CD14-positive monocyte (primary cell): ENCODE measurements at regions not wholly inside any gene's neighbourhood (a gene's known extent, or its start where the extent isn't known, plus 50 kb on each side); places are given as distances from the start of the nearest gene placed in this dataset.

ENCODE experiments used
- DNase-seq, 3 donors: peaks; one replicate each; pipeline ENCODE4 v3.0.0-alpha.2; 2011 to 2022
- H2AFZ ChIP-seq: 2 replicates; pipeline ENCODE4 v1.6.0; 2012; ENCODE audit warnings: mild to moderate bottlenecking, low read depth, low read length, inconsistent platforms; ENCODE audit not compliant: insufficient read depth, poor library complexity, severe bottlenecking
- H3K27ac ChIP-seq, 2 donors: 1 replicate in 1 of 2; 2 replicates in 1 of 2; pipeline ENCODE4 v1.5.1; 2012 to 2013; ENCODE audit warnings: low read length in 2 of 2, control low read depth in 1 of 2, inconsistent platforms in 1 of 2, low read depth in 1 of 2, mild to moderate bottlenecking in 1 of 2
- H3K27me3 ChIP-seq, 2 donors: one replicate each; pipeline versions ENCODE4 v1.6.0 to v1.6.1; 2011 to 2013; ENCODE audit warnings: low read length in 2 of 2; ENCODE audit not compliant: control insufficient read depth in 2 of 2, insufficient read depth in 2 of 2
- H3K36me3 ChIP-seq, 2 donors: replicated peaks in 1 of 2; 1 replicate in 1 of 2; 2 replicates in 1 of 2; pipeline versions ENCODE4 v1.5.1 to v1.6.1; 2012 to 2013; ENCODE audit warnings: low read length in 2 of 2, control low read depth in 1 of 2, inconsistent platforms in 1 of 2, mild to moderate bottlenecking in 1 of 2; ENCODE audit not compliant: insufficient read depth in 2 of 2, control insufficient read depth in 1 of 2
- H3K4me1 ChIP-seq, 2 donors: 1 replicate in 1 of 2; 2 replicates in 1 of 2; pipeline versions ENCODE4 v1.5.1 to v1.6.1; 2012 to 2013; ENCODE audit warnings: low read length in 2 of 2, control low read depth in 1 of 2, inconsistent platforms in 1 of 2, mild to moderate bottlenecking in 1 of 2, moderate library complexity in 1 of 2; ENCODE audit not compliant: insufficient read depth in 2 of 2, control insufficient read depth in 1 of 2
- H3K4me2 ChIP-seq: replicated peaks from 2 replicates; pipeline ENCODE3; 2012; ENCODE audit warnings: low read length, moderate library complexity, mild to moderate bottlenecking; ENCODE audit not compliant: poor library complexity, severe bottlenecking; ENCODE audit errors: extremely low read depth
- H3K4me3 ChIP-seq, 3 experiments: fragments of 200-600 bp in 1 of 3; sonication (generic) in 1 of 3; replicated peaks in 1 of 3; 1 replicate in 2 of 3; 2 replicates in 1 of 3; pipeline ENCODE4 v1.5.1; 2011 to 2013; ENCODE audit warnings: low read length in 3 of 3, mild to moderate bottlenecking in 3 of 3, control low read depth in 2 of 3, low read depth in 2 of 3, inconsistent platforms in 1 of 3, moderate library complexity in 1 of 3
- H3K79me2 ChIP-seq: 2 replicates; pipeline ENCODE4 v1.6.0; 2012; ENCODE audit warnings: mild to moderate bottlenecking, control low read depth, inconsistent platforms, low read length, moderate library complexity; ENCODE audit not compliant: insufficient read depth
- H3K9ac ChIP-seq: 2 replicates; pipeline ENCODE4 v1.6.0; 2017; ENCODE audit warnings: low read length, mild to moderate bottlenecking; ENCODE audit not compliant: insufficient read depth, poor library complexity, severe bottlenecking
- H3K9me3 ChIP-seq, 2 donors: replicated peaks in 1 of 2; 1 replicate in 1 of 2; 2 replicates in 1 of 2; pipeline versions ENCODE4 v1.5.1 to v1.6.1; 2012 to 2013; ENCODE audit warnings: low read length in 2 of 2, control low read depth in 1 of 2; ENCODE audit not compliant: control insufficient read depth in 1 of 2, insufficient read depth in 1 of 2
- H4K20me1 ChIP-seq: 2 replicates; pipeline ENCODE4 v1.6.0; 2012; ENCODE audit warnings: mild to moderate bottlenecking, low read length, control low read depth, moderate library complexity; ENCODE audit not compliant: insufficient read depth
- H3K27ac Mint-ChIP-seq, 7 donors: one replicate each; pipeline ENCODE4 v1.8.0; 2020; ENCODE audit warnings: mild to moderate bottlenecking in 7 of 7, mixed read lengths in 7 of 7, moderate library complexity in 6 of 7, inconsistent platforms in 2 of 7
- H3K27me3 Mint-ChIP-seq, 3 donors: one replicate each; pipeline ENCODE4 v1.8.0; 2021 to 2022; ENCODE audit warnings: low read depth in 3 of 3, mild to moderate bottlenecking in 3 of 3, mixed read lengths in 3 of 3, moderate library complexity in 3 of 3, inconsistent platforms in 1 of 3
- H3K36me3 Mint-ChIP-seq, 2 donors: one replicate each; pipeline ENCODE4 v1.8.0; 2020; ENCODE audit warnings: mixed read lengths in 2 of 2, inconsistent platforms in 1 of 2, mild to moderate bottlenecking in 1 of 2
- H3K4me1 Mint-ChIP-seq: one replicate; pipeline ENCODE4 v1.8.0; 2020; ENCODE audit warnings: mild to moderate bottlenecking, mixed read lengths
- H3K4me3 Mint-ChIP-seq, 2 donors: one replicate each; pipeline ENCODE4 v1.8.0; 2020; ENCODE audit warnings: mild to moderate bottlenecking in 2 of 2, mixed read lengths in 2 of 2, moderate library complexity in 1 of 2
- H3K9me3 Mint-ChIP-seq, 7 donors: one replicate each; pipeline ENCODE4 v1.8.0; 2020 to 2022; ENCODE audit warnings: mixed read lengths in 7 of 7, mild to moderate bottlenecking in 6 of 7, moderate library complexity in 6 of 7, inconsistent platforms in 2 of 7
- CTCF ChIP-seq: fragments of 200-600 bp; IDR thresholded peaks from one replicate; pipeline ENCODE4 v1.8.0; 2022; ENCODE audit warnings: antibody characterized with exemption, mild to moderate bottlenecking
- WGBS: methylation state at CpG from one replicate; pipeline ENCODE4 v1.1.5; 2013; ENCODE audit warnings: missing lambda C conversion rate; ENCODE audit not compliant: insufficient coverage; 5-methylcytosine and 5-hydroxymethylcytosine counted together
- intact Hi-C, 2 donors: fragments of 100-400 bp; cut with micrococcal nuclease; formaldehyde crosslinking; loops; one replicate each; pipeline versions ENCODE4 v1.15.0 to v1.15.1; 2023

- H2AFZ ChIP-seq = no peak overlapping the region
- Mint-ChIP-seq H3K27me3 (peaks cover 0 to 2% (median 0%) of the 10 kb centered on the region in 3 donors), H3K4me1 (no peaks in the 10 kb centered on the region), H3K4me3 (no peak overlapping the region), H3K27ac (no peak overlapping the region), H3K9me3 (peaks cover 7 to 16% (median 11%) of the 10 kb centered on the region in 7 donors), H3K36me3 (no peaks in the 10 kb centered on the region)
- DNase-seq = no peak
- TF ChIP-seq CTCF = no peak
- no peak overlapping the region for H3K4me3 ChIP-seq
- H3K27me3 ChIP-seq = no peaks in the 10 kb centered on the region
- no peak overlapping the region for H3K4me2 ChIP-seq
- H3K9me3 ChIP-seq = peaks cover 7 to 12% of the 10 kb centered on the region in 2 donors
- 92% methylated on average over 2 of the region's 2 CpGs for whole genome bisulfite sequencing
- no peak overlapping the region for H3K27ac ChIP-seq
- H3K79me2 ChIP-seq = no peaks in the 10 kb centered on the region
- no peak overlapping the region for H3K9ac ChIP-seq
- H4K20me1 ChIP-seq = no peaks in the 10 kb centered on the region
- intact Hi-C loops = no loop called here
- no peaks in the 10 kb centered on the region for H3K4me1 ChIP-seq
- no peaks in the 10 kb centered on the region for H3K36me3 ChIP-seq
Observed at GRCh38 chr12:78383414-78383813, 481.2 kb upstream of the SYT1 start.

GRCh38 chr12:78384541-78384940 is 480.0 kb upstream of the SYT1 start:
- Mint-ChIP-seq H3K27me3 (peaks cover 0 to 2% (median 0%) of the 10 kb centered on the region in 3 donors), H3K4me3 (no peak overlapping the region), H3K9me3 (peaks cover 0 to 8% (median 4%) of the 10 kb centered on the region in 7 donors), H3K36me3 (no peaks in the 10 kb centered on the region), H3K4me1 (no peaks in the 10 kb centered on the region), H3K27ac (no peak overlapping the region)
- Histone ChIP-seq H3K27ac (no peak overlapping the region), H3K9me3 (peaks cover 0 to 3% of the 10 kb centered on the region in 2 donors), H3K4me1 (no peaks in the 10 kb centered on the region), H2AFZ (no peak overlapping the region), H3K27me3 (no peaks in the 10 kb centered on the region), H3K36me3 (no peaks in the 10 kb centered on the region), H3K79me2 (no peaks in the 10 kb centered on the region), H3K9ac (no peak overlapping the region), H3K4me3 (no peak overlapping the region), H4K20me1 (no peaks in the 10 kb centered on the region), H3K4me2 (no peak overlapping the region)
- TF ChIP-seq CTCF = no peak
- DNase-seq = no peak
- intact Hi-C loops = no loop called here
- WGBS = 83% methylated on average over 1 of the region's 6 CpGs
